Chondrocyte (in vitro differentiated cells): ENCODE measurements at regions not wholly inside any gene's neighbourhood (a gene's known extent, or its start where the extent isn't known, plus 50 kb on each side); places are given as distances from the start of the nearest gene placed in this dataset.

Experiments
- DNase-seq: peaks from one replicate; pipeline ENCODE4 v3.0.0; 2021; ENCODE audit warnings: mixed read lengths, low spot score
- H3K27ac Mint-ChIP-seq: one replicate; pipeline ENCODE4 v1.8.0; 2021; ENCODE audit warnings: mild to moderate bottlenecking, moderate library complexity, mixed read lengths; ENCODE audit not compliant: unreplicated experiment
- H3K27me3 Mint-ChIP-seq: 2 replicates; pipeline ENCODE4 v1.8.0; 2021; ENCODE audit warnings: low read depth, mixed read lengths
- H3K36me3 Mint-ChIP-seq: 2 replicates; pipeline ENCODE4 v1.8.0; 2021; ENCODE audit warnings: low read depth, mixed read lengths
- H3K4me1 Mint-ChIP-seq: 2 replicates; pipeline ENCODE4 v1.8.0; 2021; ENCODE audit warnings: low read depth, mild to moderate bottlenecking, mixed read lengths
- H3K4me3 Mint-ChIP-seq: one replicate; pipeline ENCODE4 v1.8.0; 2021; ENCODE audit warnings: mild to moderate bottlenecking, moderate library complexity, mixed read lengths; ENCODE audit not compliant: unreplicated experiment
- H3K9me3 Mint-ChIP-seq: 2 replicates; pipeline ENCODE4 v1.8.0; 2021; ENCODE audit warnings: low read depth, mixed read lengths
- CTCF ChIP-seq: fragments of 200-600 bp; sonication (generic); IDR thresholded peaks from 2 replicates; pipeline ENCODE4 v1.5.0; 2021; ENCODE audit warnings: antibody characterized with exemption, mild to moderate bottlenecking, moderate library complexity

DNA sequence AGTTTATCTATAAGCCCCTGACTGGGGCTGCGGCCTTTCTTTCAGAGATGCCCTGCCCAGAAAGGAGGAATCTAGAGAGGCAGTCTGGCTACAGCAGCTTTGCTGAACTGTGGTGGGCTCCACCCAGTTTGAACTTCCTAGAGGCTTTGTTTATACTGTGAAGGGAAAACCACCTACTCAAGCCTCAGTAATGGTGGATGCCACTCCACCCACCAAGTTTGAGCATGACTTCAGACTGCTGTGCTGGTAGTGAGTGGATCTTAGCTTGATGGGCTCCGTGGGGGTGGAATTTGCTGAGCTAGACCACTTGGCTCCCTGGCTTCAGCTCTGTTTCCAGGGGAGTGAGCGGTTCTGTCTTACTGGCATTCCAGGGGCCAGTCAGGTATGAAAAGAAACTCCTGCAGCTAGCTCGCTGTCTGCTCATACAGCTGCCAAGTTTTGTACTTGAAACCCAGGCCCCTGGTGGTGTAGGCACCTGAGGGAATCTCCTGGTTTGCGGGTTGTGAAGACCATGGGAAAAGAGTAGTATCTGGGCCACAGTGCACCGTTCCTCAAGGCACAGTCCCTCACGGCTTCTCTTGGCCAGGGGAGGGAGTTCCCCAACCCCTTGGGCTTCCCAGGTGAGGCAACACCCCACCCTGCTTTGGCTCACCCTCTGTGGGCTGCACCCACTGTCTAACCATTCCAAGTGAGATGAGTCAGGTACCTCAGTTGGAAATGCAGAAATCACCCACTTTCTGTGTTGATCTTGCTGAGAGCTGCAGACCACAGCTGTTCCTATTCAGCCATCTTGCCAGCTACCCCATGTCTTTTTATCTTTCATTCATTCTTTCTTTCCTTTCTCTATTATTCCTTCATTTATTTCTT lies 211.8 kb upstream of the C9orf72 start:
- Mint-ChIP-seq H3K36me3 (no peaks in the 10 kb centered on the region), H3K27ac (no peak overlapping the region), H3K9me3 (peaks cover 13% of the 10 kb centered on the region), H3K4me1 (no peaks in the 10 kb centered on the region), H3K27me3 (peaks cover 3% of the 10 kb centered on the region), H3K4me3 (no peak overlapping the region)
- no peak for TF ChIP-seq CTCF
- DNase-seq = no peak

DNA sequence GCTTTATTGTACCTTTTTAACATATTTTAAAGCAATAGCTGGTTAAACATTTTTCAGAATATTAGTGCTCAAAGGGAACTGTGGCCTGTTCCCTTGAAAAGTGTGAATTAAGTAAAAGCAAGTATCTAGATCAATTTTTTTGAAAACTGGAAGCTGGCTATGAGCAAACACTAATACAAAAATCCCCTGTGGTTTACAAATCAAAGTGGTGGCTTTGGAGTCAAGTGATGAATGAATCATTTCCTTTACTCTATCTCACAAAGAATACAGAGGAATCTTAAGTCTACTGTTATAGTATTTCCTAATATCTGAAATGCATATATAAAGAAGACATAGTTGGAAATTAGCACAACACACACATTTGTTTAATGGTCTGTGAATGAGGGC lies 212.4 kb upstream of the C9orf72 start:
- Mint-ChIP-seq H3K9me3 (peaks cover 13% of the 10 kb centered on the region), H3K36me3 (no peaks in the 10 kb centered on the region), H3K27me3 (peaks cover 3% of the 10 kb centered on the region), H3K4me3 (no peak overlapping the region), H3K4me1 (no peaks in the 10 kb centered on the region), H3K27ac (no peak overlapping the region)
- DNase-seq = no peak
- TF ChIP-seq CTCF = no peak

GRCh38 chr9:27787891-27788290 lies 214.6 kb upstream of the C9orf72 start:
- Mint-ChIP-seq H3K36me3 (no peaks in the 10 kb centered on the region), H3K27me3 (no peaks in the 10 kb centered on the region), H3K27ac (no peak overlapping the region), H3K4me3 (no peak overlapping the region), H3K9me3 (peaks cover 9% of the 10 kb centered on the region), H3K4me1 (no peaks in the 10 kb centered on the region)
- no peak for TF ChIP-seq CTCF
- DNase-seq = no peak

DNA sequence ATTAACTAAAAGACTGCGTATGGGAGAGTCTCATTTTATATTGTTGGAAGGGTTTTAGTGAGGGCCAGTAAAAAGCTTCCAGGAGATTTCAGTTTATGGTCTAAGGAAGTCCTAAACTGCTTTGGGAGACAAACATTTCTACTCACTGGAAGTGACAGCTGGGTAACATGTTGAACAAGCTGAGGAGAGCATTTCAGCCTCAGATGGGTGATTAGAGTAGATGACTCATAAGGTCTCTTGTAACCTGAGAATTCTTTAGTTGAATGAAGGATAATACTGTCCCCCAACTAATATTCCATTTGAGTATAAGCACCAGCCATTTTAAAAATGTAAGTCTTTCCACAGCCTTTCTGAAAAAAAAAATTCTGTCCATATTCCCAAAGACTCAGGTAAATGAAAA lies 218.0 kb upstream of the C9orf72 start:
- no peaks in the 10 kb centered on the region for H3K36me3 Mint-ChIP-seq
- H3K9me3 Mint-ChIP-seq = peaks cover 10% of the 10 kb centered on the region
- no peaks in the 10 kb centered on the region for H3K4me1 Mint-ChIP-seq
- H3K27me3 Mint-ChIP-seq = no peaks in the 10 kb centered on the region
- DNase-seq = no peak
- H3K27ac Mint-ChIP-seq = no peak overlapping the region
- no peak for TF ChIP-seq CTCF
- H3K4me3 Mint-ChIP-seq = no peak overlapping the region

- no peaks in the 10 kb centered on the region for H3K4me1 Mint-ChIP-seq
- H3K4me3 Mint-ChIP-seq = no peak overlapping the region
- H3K9me3 Mint-ChIP-seq = peaks cover 10% of the 10 kb centered on the region
- no peaks in the 10 kb centered on the region for H3K36me3 Mint-ChIP-seq
- H3K27ac Mint-ChIP-seq = no peak overlapping the region
- H3K27me3 Mint-ChIP-seq = no peaks in the 10 kb centered on the region
- TF ChIP-seq CTCF = no peak
- no peak for DNase-seq
Observed at GRCh38 chr9:27792971-27793689, 219.8 kb upstream of the C9orf72 start.
